Caco-2 (cell line): ENCODE measurements at regions not wholly inside any gene's neighbourhood (a gene's known extent, or its start where the extent isn't known, plus 50 kb on each side); places are given as distances from the start of the nearest gene placed in this dataset.

Source experiments
- BruUV-seq: library from RNA; stranded (reverse); fragments of 400-500 nt; replicated peaks from 2 replicates; lab custom pipeline; 2021; lab: Mats Ljungman, UMichigan
- CTCF ChIA-PET: fragments of 300-600 bp; sonication (Branson Sonifier 250); formaldehyde crosslinking; loops from one replicate; lab custom pipeline; 2022; ENCODE audit warnings: antibody characterized with exemption; lab: Charles Lee
- POLR2A ChIA-PET: fragments of 300-600 bp; sonication (Branson Sonifier 250); formaldehyde crosslinking; loops from one replicate; lab custom pipeline; 2022; ENCODE audit warnings: antibody characterized with exemption; lab: Charles Lee
- DNase-seq, 2 experiments: peaks; one replicate each; pipeline versions ENCODE4 v3.0.0 to v3.0.0-alpha.2; 2020 to 2022
- H3K27me3 ChIP-seq: replicated peaks from 2 replicates; pipeline ENCODE4 v1.6.0; 2011; ENCODE audit warnings: low read length; ENCODE audit not compliant: control insufficient read depth, insufficient read depth
- H3K36me3 ChIP-seq: 2 replicates; pipeline ENCODE4 v1.5.1; 2011; ENCODE audit warnings: low read length; ENCODE audit not compliant: control insufficient read depth, insufficient read depth
- H3K4me1 ChIP-seq: fragments of 250-450 bp; sonication (Bioruptor Pico); 2 replicates; pipeline ENCODE4 v1.5.1; 2020; ENCODE audit warnings: mild to moderate bottlenecking
- H3K4me3 ChIP-seq: 2 replicates; pipeline ENCODE4 v1.5.1; 2011; ENCODE audit warnings: low read depth, mild to moderate bottlenecking, control low read depth, low read length
- H3K9me3 ChIP-seq: fragments of 250-450 bp; sonication (Bioruptor Pico); 2 replicates; pipeline ENCODE4 v1.5.1; 2020; ENCODE audit warnings: mild to moderate bottlenecking, moderate library complexity
- H3K27ac Mint-ChIP-seq: one replicate; pipeline ENCODE4 v1.8.0; 2022; ENCODE audit warnings: mixed read lengths; ENCODE audit not compliant: unreplicated experiment
- H3K27me3 Mint-ChIP-seq: one replicate; pipeline ENCODE4 v1.8.0; 2022; ENCODE audit warnings: mixed read lengths; ENCODE audit not compliant: insufficient read depth, unreplicated experiment
- H3K36me3 Mint-ChIP-seq: one replicate; pipeline ENCODE4 v1.8.0; 2022; ENCODE audit warnings: mild to moderate bottlenecking, mixed read lengths; ENCODE audit not compliant: insufficient read depth, unreplicated experiment
- H3K4me1 Mint-ChIP-seq: one replicate; pipeline ENCODE4 v1.8.0; 2022; ENCODE audit warnings: low read depth, mixed read lengths; ENCODE audit not compliant: unreplicated experiment
- H3K4me3 Mint-ChIP-seq: one replicate; pipeline ENCODE4 v1.8.0; 2022; ENCODE audit warnings: mild to moderate bottlenecking, moderate library complexity, mixed read lengths; ENCODE audit not compliant: unreplicated experiment
- H3K9me3 Mint-ChIP-seq: one replicate; pipeline ENCODE4 v1.8.0; 2022; ENCODE audit warnings: mixed read lengths; ENCODE audit not compliant: unreplicated experiment
- intact Hi-C: fragments of 100-400 bp; cut with micrococcal nuclease; formaldehyde crosslinking; loops from one replicate; pipeline ENCODE4 v1.10.0; 2022; ENCODE audit not compliant: unreplicated experiment
- TF ChIP-seq, protein P1 (sequence below), 2 experiments: fragments of 200-600 bp in 1 of 2; IDR thresholded peaks; 1 replicate in 1 of 2; 2 replicates in 1 of 2; pipeline versions ENCODE4 v1.5.1 to v1.8.0; 2011 to 2022; ENCODE audit warnings: antibody characterized with exemption in 1 of 2, control low read depth in 1 of 2, inconsistent platforms in 1 of 2, low read depth in 1 of 2, low read length in 1 of 2, mild to moderate bottlenecking in 1 of 2, moderate library complexity in 1 of 2; ENCODE audit not compliant: insufficient read depth in 1 of 2, severe bottlenecking in 1 of 2, unreplicated experiment in 1 of 2

DNA sequence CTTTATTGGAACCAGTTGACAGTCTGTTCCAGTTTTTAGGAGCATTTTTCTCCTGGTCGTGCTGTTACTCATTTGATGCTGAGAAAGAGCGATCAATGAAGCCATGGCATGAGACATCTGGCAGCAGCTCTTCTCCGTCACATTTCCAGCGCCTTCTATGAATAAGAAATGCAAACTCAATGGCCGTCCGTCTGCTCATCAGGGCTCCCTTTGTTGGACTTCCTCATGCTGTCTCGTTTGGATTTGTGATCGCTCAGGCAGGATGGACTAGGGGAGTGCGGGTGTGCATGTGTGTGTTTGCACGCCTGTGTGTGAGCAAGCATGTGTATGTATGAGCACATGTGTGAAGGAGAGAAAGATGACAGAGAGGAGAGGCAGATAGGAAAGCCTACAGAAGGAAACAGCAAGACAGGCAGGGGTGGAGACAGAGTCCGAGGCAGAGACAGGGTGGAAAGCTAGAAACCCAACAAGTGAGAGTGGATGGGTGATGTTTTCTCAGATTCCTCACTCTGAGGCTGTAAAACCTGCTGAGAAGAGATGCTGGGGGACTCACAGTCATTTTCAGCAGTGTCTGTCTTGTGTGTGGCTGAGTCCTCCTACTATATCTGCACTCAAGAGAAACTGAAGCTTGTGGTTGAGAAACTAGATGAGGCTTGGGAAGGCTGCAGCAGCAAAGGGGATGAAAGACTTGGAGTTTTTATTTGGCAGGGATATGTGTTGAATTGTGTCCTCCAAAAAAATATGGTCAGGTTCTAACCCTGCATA, 56.0 kb upstream of the CLMP start:
- POLR2A ChIA-PET = no interaction called here

DNA sequence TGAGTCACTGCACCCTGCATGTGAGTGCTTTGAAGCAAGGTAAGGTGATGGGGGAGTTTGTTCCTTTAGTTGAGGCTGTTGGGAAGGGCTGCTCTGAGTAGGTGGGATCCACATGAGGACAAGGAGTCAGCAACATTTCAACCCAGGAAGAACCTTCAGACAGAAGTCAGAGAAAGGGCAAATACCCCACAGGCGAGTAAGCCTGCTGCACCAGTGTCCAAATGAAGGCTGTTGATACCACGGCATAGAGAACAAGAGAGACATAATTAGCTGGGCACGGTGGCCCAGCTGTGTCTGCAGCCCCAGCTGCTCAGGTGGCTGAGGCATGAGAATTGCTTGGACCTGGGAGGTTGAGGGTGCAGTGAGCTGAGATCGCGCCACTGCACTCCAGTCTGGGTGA, 54.3 kb upstream of the CLMP start:
- no peak overlapping the region for H3K27ac Mint-ChIP-seq
- POLR2A ChIA-PET = no interaction called here
- intact Hi-C loops = no loop called here
- Histone ChIP-seq H3K36me3 (no peaks in the 10 kb centered on the region), H3K4me3 (no peak overlapping the region), H3K9me3 (no peaks in the 10 kb centered on the region), H3K27me3 (no peaks in the 10 kb centered on the region), H3K4me1 (no peaks in the 10 kb centered on the region)
- no TSS peak for BruUV-seq
- peaks cover 17% of the 10 kb centered on the region for H3K27me3 Mint-ChIP-seq
- CTCF ChIA-PET = interaction anchor here (0.6 to 3.4 kb wide), 4 partner anchors 12 to 147 kb away, joined by 3 to 10 read pairs (median 6); no protein-coding TSS in a partner anchor
- TF ChIP-seq, protein P1, sequence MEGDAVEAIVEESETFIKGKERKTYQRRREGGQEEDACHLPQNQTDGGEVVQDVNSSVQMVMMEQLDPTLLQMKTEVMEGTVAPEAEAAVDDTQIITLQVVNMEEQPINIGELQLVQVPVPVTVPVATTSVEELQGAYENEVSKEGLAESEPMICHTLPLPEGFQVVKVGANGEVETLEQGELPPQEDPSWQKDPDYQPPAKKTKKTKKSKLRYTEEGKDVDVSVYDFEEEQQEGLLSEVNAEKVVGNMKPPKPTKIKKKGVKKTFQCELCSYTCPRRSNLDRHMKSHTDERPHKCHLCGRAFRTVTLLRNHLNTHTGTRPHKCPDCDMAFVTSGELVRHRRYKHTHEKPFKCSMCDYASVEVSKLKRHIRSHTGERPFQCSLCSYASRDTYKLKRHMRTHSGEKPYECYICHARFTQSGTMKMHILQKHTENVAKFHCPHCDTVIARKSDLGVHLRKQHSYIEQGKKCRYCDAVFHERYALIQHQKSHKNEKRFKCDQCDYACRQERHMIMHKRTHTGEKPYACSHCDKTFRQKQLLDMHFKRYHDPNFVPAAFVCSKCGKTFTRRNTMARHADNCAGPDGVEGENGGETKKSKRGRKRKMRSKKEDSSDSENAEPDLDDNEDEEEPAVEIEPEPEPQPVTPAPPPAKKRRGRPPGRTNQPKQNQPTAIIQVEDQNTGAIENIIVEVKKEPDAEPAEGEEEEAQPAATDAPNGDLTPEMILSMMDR (IDR thresholded peaks at IDR 0.05; ENCODE audit: insufficient read depth in 1 of 2, low read depth in 1 of 2, low read length in 1 of 2, severe bottlenecking in 1 of 2, unreplicated experiment in 1 of 2) = no peak
- H3K36me3 Mint-ChIP-seq = no peaks in the 10 kb centered on the region
- no peak for DNase-seq
- no peak overlapping the region for H3K4me3 Mint-ChIP-seq
- no peaks in the 10 kb centered on the region for H3K9me3 Mint-ChIP-seq
- no peaks in the 10 kb centered on the region for H3K4me1 Mint-ChIP-seq

More for the DNA sequence above, 56.0 kb upstream of the CLMP start:
- DNase-seq = no peak
- Histone ChIP-seq H3K27me3 (no peaks in the 10 kb centered on the region), H3K36me3 (no peaks in the 10 kb centered on the region), H3K4me1 (no peaks in the 10 kb centered on the region), H3K9me3 (no peaks in the 10 kb centered on the region), H3K4me3 (no peak overlapping the region)
- Mint-ChIP-seq H3K36me3 (no peaks in the 10 kb centered on the region), H3K27me3 (peaks cover 17% of the 10 kb centered on the region), H3K4me3 (no peak overlapping the region), H3K9me3 (no peaks in the 10 kb centered on the region), H3K4me1 (no peaks in the 10 kb centered on the region), H3K27ac (no peak overlapping the region)
- CTCF ChIA-PET = interaction anchor here (0.7 to 3.4 kb wide), 5 partner anchors 10 to 148 kb away, joined by 5 to 11 read pairs (median 9); no protein-coding TSS in a partner anchor
- intact Hi-C loops = no loop called here
- TF ChIP-seq, protein P1 (IDR thresholded peaks at IDR 0.05; ENCODE audit: insufficient read depth in 1 of 2, low read depth in 1 of 2, low read length in 1 of 2, severe bottlenecking in 1 of 2, unreplicated experiment in 1 of 2) = no peak
- BruUV-seq = no TSS peak

DNA sequence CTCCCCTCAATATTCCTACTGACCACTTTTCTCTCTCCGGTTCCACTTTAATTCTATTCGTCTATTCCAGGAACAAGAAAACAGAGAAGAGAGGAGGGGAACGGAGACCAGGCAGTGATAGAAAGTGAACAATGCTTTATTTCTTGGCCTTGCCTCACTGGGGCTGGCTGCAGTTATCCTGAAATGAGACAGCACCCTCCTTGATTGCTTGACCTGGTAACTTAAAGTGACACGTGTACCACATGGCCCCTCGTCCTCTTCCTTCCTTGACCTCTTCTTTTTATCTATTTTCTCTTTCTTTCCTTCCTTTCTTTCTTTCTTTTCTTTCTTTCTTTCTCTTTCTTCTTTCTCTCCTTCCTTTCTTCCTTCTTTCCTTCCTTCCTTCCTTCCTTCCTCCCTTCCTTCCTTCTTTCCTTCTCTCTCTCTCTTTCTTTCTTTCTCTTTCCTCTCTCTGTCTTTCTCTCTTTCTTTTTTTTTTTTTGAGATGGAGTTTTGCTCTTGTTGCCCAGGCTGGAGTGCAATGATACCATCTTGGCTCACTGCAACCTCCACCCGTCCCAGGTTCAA, 52.8 kb upstream of the CLMP start:
- Mint-ChIP-seq H3K4me1 (no peaks in the 10 kb centered on the region), H3K27ac (no peak overlapping the region), H3K4me3 (no peak overlapping the region), H3K9me3 (no peaks in the 10 kb centered on the region), H3K27me3 (peaks cover 17% of the 10 kb centered on the region), H3K36me3 (no peaks in the 10 kb centered on the region)
- Histone ChIP-seq H3K4me3 (no peak overlapping the region), H3K27me3 (no peaks in the 10 kb centered on the region), H3K9me3 (no peaks in the 10 kb centered on the region), H3K36me3 (no peaks in the 10 kb centered on the region), H3K4me1 (no peaks in the 10 kb centered on the region)
- ChIA-PET POLR2A (interaction anchor here (0.9 to 1.4 kb wide), 2 partner anchors 84 to 186 kb away, joined by 3 to 7 read pairs; partner anchors contain the start of gene HSPA8), CTCF (interaction anchor here (0.6 to 4.6 kb wide), 33 partner anchors 10 to 463 kb away, joined by 3 to 98 read pairs (median 5); partner anchors contain the start of genes CLMP and HSPA8)
- intact Hi-C loops = loop anchor here (1.0 kb wide), 5 partner anchors 17 to 186 kb away; partner anchors contain the start of gene HSPA8
- DNase-seq = no peak
- BruUV-seq = no TSS peak
- TF ChIP-seq, protein P1 (IDR thresholded peaks at IDR 0.05; ENCODE audit: insufficient read depth in 1 of 2, low read depth in 1 of 2, low read length in 1 of 2, severe bottlenecking in 1 of 2, unreplicated experiment in 1 of 2) = no peak
